Sigmoid colon (tissue), 6 donors: ENCODE measurements at regions not wholly inside any gene's neighbourhood (a gene's known extent, or its start where the extent isn't known, plus 50 kb on each side); places are given as distances from the start of the nearest gene placed in this dataset.

Source experiments
- DNase-seq: peaks from one replicate; pipeline ENCODE4 v3.0.0-alpha.2; 2019
- H3K27ac ChIP-seq, 4 donors: fragments of 200-600 bp; sonication (generic); one replicate each; pipeline ENCODE4 v1.5.1; 2016 to 2019; ENCODE audit warnings: mild to moderate bottlenecking in 1 of 4
- H3K27me3 ChIP-seq, 3 donors: fragments of 200-600 bp; sonication (generic); one replicate each; pipeline ENCODE4 v1.5.1; 2019; ENCODE audit warnings: mild to moderate bottlenecking in 1 of 3
- H3K36me3 ChIP-seq, 4 donors: fragments of 200-600 bp; sonication (generic); one replicate each; pipeline ENCODE4 v1.5.1; 2016 to 2019
- H3K4me1 ChIP-seq, 4 donors: fragments of 200-600 bp; sonication (generic); one replicate each; pipeline ENCODE4 v1.5.1; 2017 to 2019
- H3K4me3 ChIP-seq, 4 donors: fragments of 200-600 bp; sonication (generic); one replicate each; pipeline ENCODE4 v1.5.1; 2017 to 2019; ENCODE audit warnings: mild to moderate bottlenecking in 2 of 4, moderate library complexity in 1 of 4
- H3K9me3 ChIP-seq, 4 donors: fragments of 200-600 bp in 3 of 4; sonication (generic) in 3 of 4; one replicate each; pipeline versions ENCODE4 v1.5.1 to v1.6.1; 2013 to 2019
- EP300 ChIP-seq, 4 donors: sonication (generic); formaldehyde crosslinking; IDR thresholded peaks; one replicate each; pipeline ENCODE4 v1.6.1; 2017; ENCODE audit warnings: antibody characterized with exemption in 4 of 4
- POLR2A ChIP-seq, 2 donors: fragments of 450-650 bp; IDR thresholded peaks; one replicate each; pipeline ENCODE4 v1.6.1; 2016; ENCODE audit warnings: antibody characterized with exemption in 2 of 2, mild to moderate bottlenecking in 2 of 2, moderate library complexity in 2 of 2
- POLR2AphosphoS5 ChIP-seq, 4 donors: sonication (generic); formaldehyde crosslinking; IDR thresholded peaks; one replicate each; pipeline ENCODE4 v1.6.1; 2017; ENCODE audit warnings: antibody characterized with exemption in 4 of 4
- WGBS, 2 donors: extraction: QIAGEN DNeasy Blood & Tissue Kit; methylation state at CpG; one replicate each; pipeline ENCODE4 v1.1.7; 2013; 5-methylcytosine and 5-hydroxymethylcytosine counted together
- intact Hi-C: fragments of 100-400 bp; cut with DNase I; formaldehyde crosslinking; loops from one replicate; pipeline ENCODE4 v1.15.1; 2023
- TF ChIP-seq, protein P1 (sequence below), 4 experiments: fragments of 450-650 bp in 3 of 4; fragments of 200-600 bp in 1 of 4; IDR thresholded peaks; one replicate each; pipeline ENCODE4 v1.5.1; 2016 to 2019; ENCODE audit warnings: antibody characterized with exemption in 4 of 4, mild to moderate bottlenecking in 3 of 4, moderate library complexity in 2 of 4
- donor health status: healthy with polysubstance abuse.
- donor health status: healthy.

- peaks cover 0 to 12% (median 3%) of the 10 kb centered on the region in 4 donors for H3K9me3 ChIP-seq
- WGBS, 2 donors: 71 to 82% methylated on average over 3 of the region's 3 CpGs
- intact Hi-C loops: no loop called here
- H3K27me3 ChIP-seq: no peaks in the 10 kb centered on the region
- no peak for DNase-seq
- no peak overlapping the region for H3K4me3 ChIP-seq
- H3K27ac ChIP-seq: no peak overlapping the region
- TF ChIP-seq POLR2AphosphoS5 (IDR thresholded peaks at IDR 0.05) (no peak), EP300 (IDR thresholded peaks at IDR 0.05) (no peak), POLR2A (IDR thresholded peaks at IDR 0.05) (no peak)
- TF ChIP-seq, protein P1, sequence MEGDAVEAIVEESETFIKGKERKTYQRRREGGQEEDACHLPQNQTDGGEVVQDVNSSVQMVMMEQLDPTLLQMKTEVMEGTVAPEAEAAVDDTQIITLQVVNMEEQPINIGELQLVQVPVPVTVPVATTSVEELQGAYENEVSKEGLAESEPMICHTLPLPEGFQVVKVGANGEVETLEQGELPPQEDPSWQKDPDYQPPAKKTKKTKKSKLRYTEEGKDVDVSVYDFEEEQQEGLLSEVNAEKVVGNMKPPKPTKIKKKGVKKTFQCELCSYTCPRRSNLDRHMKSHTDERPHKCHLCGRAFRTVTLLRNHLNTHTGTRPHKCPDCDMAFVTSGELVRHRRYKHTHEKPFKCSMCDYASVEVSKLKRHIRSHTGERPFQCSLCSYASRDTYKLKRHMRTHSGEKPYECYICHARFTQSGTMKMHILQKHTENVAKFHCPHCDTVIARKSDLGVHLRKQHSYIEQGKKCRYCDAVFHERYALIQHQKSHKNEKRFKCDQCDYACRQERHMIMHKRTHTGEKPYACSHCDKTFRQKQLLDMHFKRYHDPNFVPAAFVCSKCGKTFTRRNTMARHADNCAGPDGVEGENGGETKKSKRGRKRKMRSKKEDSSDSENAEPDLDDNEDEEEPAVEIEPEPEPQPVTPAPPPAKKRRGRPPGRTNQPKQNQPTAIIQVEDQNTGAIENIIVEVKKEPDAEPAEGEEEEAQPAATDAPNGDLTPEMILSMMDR (IDR thresholded peaks at IDR 0.05): no peak
- no peaks in the 10 kb centered on the region for H3K4me1 ChIP-seq
- H3K36me3 ChIP-seq: no peaks in the 10 kb centered on the region
Observed at GRCh38 chr13:27691207-27691606, 69.5 kb downstream of the POLR1D start.

- intact Hi-C loops: no loop called here
- 31 to 61% methylated on average over 3 of the region's 3 CpGs for WGBS, 2 donors
- H3K9me3 ChIP-seq: peaks cover 0 to 3% (median 1%) of the 10 kb centered on the region in 4 donors
- H3K27ac ChIP-seq: no peak overlapping the region
- no peak for DNase-seq
- TF ChIP-seq, protein P1 (IDR thresholded peaks at IDR 0.05): no peak
- TF ChIP-seq EP300 (IDR thresholded peaks at IDR 0.05): no peak
- TF ChIP-seq POLR2A (IDR thresholded peaks at IDR 0.05): no peak
- TF ChIP-seq POLR2AphosphoS5 (IDR thresholded peaks at IDR 0.05): no peak
- H3K27me3 ChIP-seq: no peaks in the 10 kb centered on the region
- no peaks in the 10 kb centered on the region for H3K36me3 ChIP-seq
- no peak overlapping the region for H3K4me3 ChIP-seq
- no peaks in the 10 kb centered on the region for H3K4me1 ChIP-seq
Observed at GRCh38 chr13:27696731-27697130, 75.0 kb downstream of the POLR1D start.

DNA sequence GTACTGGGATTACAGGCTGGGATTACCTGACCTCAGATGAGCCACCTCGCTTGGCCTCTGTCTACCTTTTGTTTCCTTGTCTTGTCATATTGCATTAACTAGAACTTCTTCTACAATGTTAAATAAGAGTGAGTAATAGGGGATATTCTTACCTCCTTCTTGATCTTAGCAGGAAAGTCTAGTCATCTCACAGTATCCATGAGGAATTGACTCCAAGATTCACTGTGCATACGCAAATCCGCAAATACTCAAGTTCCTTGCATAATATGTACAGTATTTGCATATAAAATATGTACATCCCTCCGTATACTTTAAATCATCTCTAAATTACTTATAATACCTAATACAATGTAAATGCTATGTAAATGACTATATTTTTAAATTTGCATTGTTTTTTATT lies 78.3 kb downstream of the POLR1D start:
- H3K27ac ChIP-seq: no peak overlapping the region
- no peaks in the 10 kb centered on the region for H3K27me3 ChIP-seq
- no peaks in the 10 kb centered on the region for H3K36me3 ChIP-seq
- H3K4me1 ChIP-seq: no peaks in the 10 kb centered on the region
- 73 to 85% methylated on average over 4 of the region's 4 CpGs for WGBS, 2 donors
- intact Hi-C loops: no loop called here
- TF ChIP-seq EP300 (IDR thresholded peaks at IDR 0.05) (no peak), POLR2AphosphoS5 (IDR thresholded peaks at IDR 0.05) (no peak), POLR2A (IDR thresholded peaks at IDR 0.05) (no peak)
- TF ChIP-seq, protein P1 (IDR thresholded peaks at IDR 0.05): no peak
- DNase-seq: no peak
- no peak overlapping the region for H3K4me3 ChIP-seq
- peaks cover 0 to 5% (median 0%) of the 10 kb centered on the region in 4 donors for H3K9me3 ChIP-seq

DNA sequence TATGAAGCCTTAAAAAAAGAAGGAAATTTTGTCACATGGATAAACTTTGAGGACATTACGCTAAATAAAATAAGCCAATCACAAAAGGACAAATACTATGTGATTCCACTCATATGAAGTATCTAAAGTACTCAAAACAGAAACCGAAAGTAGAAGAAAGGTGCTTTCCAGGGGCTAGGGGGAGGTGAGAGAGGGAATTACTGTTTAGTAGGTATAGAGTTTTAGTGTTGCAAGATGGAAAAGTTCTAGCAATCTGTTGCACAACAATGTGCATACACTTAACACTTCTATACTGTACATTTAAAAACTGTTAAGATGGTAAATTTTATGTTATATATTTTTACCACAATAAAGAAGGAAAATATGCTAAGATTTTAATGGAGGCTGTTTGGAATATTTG lies 83.0 kb downstream of the POLR1D start:
- no peak overlapping the region for H3K4me3 ChIP-seq
- WGBS, 2 donors: 86 to 88% methylated on average over 2 of the region's 2 CpGs
- no peaks in the 10 kb centered on the region for H3K4me1 ChIP-seq
- H3K27ac ChIP-seq: no peak overlapping the region
- no peaks in the 10 kb centered on the region for H3K36me3 ChIP-seq
- intact Hi-C loops: no loop called here
- TF ChIP-seq, protein P1 (IDR thresholded peaks at IDR 0.05): no peak
- TF ChIP-seq POLR2AphosphoS5 (IDR thresholded peaks at IDR 0.05) (no peak), POLR2A (IDR thresholded peaks at IDR 0.05) (no peak)
- H3K9me3 ChIP-seq: peaks cover 0 to 12% (median 1%) of the 10 kb centered on the region in 4 donors
- H3K27me3 ChIP-seq: no peaks in the 10 kb centered on the region
- no peak for DNase-seq

GRCh38 chr13:27708325-27708724 lies 84.0 kb upstream of the GSX1 start:
- no peaks in the 10 kb centered on the region for H3K36me3 ChIP-seq
- 91 to 92% methylated on average over 9 of the region's 9 CpGs for WGBS, 2 donors
- TF ChIP-seq, protein P1 (IDR thresholded peaks at IDR 0.05): no peak
- TF ChIP-seq POLR2AphosphoS5 (IDR thresholded peaks at IDR 0.05) (no peak), POLR2A (IDR thresholded peaks at IDR 0.05) (no peak), EP300 (IDR thresholded peaks at IDR 0.05) (no peak)
- H3K9me3 ChIP-seq: peaks cover 0 to 9% (median 1%) of the 10 kb centered on the region in 4 donors
- no peak for DNase-seq
- intact Hi-C loops: no loop called here
- H3K4me3 ChIP-seq: no peak overlapping the region
- no peaks in the 10 kb centered on the region for H3K4me1 ChIP-seq
- H3K27ac ChIP-seq: no peak overlapping the region
- no peaks in the 10 kb centered on the region for H3K27me3 ChIP-seq
